HEK293T (cell line): ENCODE measurements at regions not wholly inside any gene's neighbourhood (a gene's known extent, or its start where the extent isn't known, plus 50 kb on each side); places are given as distances from the start of the nearest gene placed in this dataset.
A peak's percentile ranks its signal among the peaks of the same experiment; 100 is the strongest.

Source experiments
- CTCF ChIA-PET: fragments of 350-600 bp; formaldehyde crosslinking; extraction: SDS; loops from one replicate; lab custom pipeline; 2021; ENCODE audit warnings: antibody characterized with exemption, inconsistent platforms; lab: Yijun Ruan, JAX
- POLR2A ChIA-PET: fragments of 350-600 bp; formaldehyde crosslinking; extraction: SDS; loops from one replicate; lab custom pipeline; 2020; ENCODE audit warnings: antibody characterized with exemption, inconsistent platforms; lab: Yijun Ruan, JAX
- DNase-seq: peaks from one replicate; pipeline ENCODE4 v3.0.0; 2012; ENCODE audit warnings: mixed read lengths; ENCODE audit errors: extremely low spot score
- ARNT ChIP-seq: fragments of 450-650 bp; IDR thresholded peaks from 2 replicates; pipeline ENCODE4 v1.6.1; 2017; ENCODE audit warnings: mild to moderate bottlenecking
- BHLHE40 ChIP-seq: fragments of 450-650 bp; IDR thresholded peaks from 2 replicates; pipeline ENCODE4 v1.6.1; 2016; ENCODE audit warnings: mild to moderate bottlenecking, moderate library complexity, borderline replicate concordance
- CTBP1 ChIP-seq: fragments of 450-650 bp; IDR thresholded peaks from 2 replicates; pipeline ENCODE4 v1.6.1; 2016; ENCODE audit warnings: borderline replicate concordance
- ELF4 ChIP-seq: fragments of 450-650 bp; IDR thresholded peaks from 2 replicates; pipeline ENCODE4 v1.6.1; 2017; ENCODE audit warnings: antibody characterized with exemption
- FOXA1 ChIP-seq: fragments of 450-650 bp; IDR thresholded peaks from 2 replicates; pipeline ENCODE4 v1.6.1; 2016; ENCODE audit warnings: mild to moderate bottlenecking
- FOXK2 ChIP-seq: fragments of 450-650 bp; IDR thresholded peaks from 2 replicates; pipeline ENCODE4 v1.6.1; 2016; ENCODE audit warnings: mild to moderate bottlenecking
- FOXM1 ChIP-seq: fragments of 450-650 bp; IDR thresholded peaks from 2 replicates; pipeline ENCODE4 v1.6.1; 2017; ENCODE audit warnings: mild to moderate bottlenecking, borderline replicate concordance
- HDGF ChIP-seq: fragments of 450-650 bp; IDR thresholded peaks from 2 replicates; pipeline ENCODE4 v1.6.1; 2017; ENCODE audit warnings: antibody characterized with exemption, borderline replicate concordance
- L3MBTL2 ChIP-seq: fragments of 450-650 bp; conservative IDR thresholded peaks from 2 replicates; pipeline ENCODE4 v1.6.1; 2016; ENCODE audit warnings: mild to moderate bottlenecking
- LEF1 ChIP-seq: fragments of 450-650 bp; IDR thresholded peaks from 2 replicates; pipeline ENCODE4 v1.6.1; 2017; ENCODE audit warnings: mild to moderate bottlenecking, borderline replicate concordance
- NFRKB ChIP-seq: fragments of 450-650 bp; IDR thresholded peaks from 2 replicates; pipeline ENCODE4 v1.6.1; 2016; ENCODE audit warnings: mild to moderate bottlenecking, moderate library complexity
- PKNOX1 ChIP-seq: fragments of 450-650 bp; IDR thresholded peaks from 2 replicates; pipeline ENCODE4 v1.6.1; 2016
- SP1 ChIP-seq: fragments of 450-650 bp; IDR thresholded peaks from 2 replicates; pipeline ENCODE4 v1.6.1; 2017
- SUZ12 ChIP-seq: fragments of 450-650 bp; IDR thresholded peaks from 2 replicates; pipeline ENCODE4 v1.6.1; 2016; ENCODE audit warnings: mild to moderate bottlenecking
- TARDBP ChIP-seq: fragments of 450-650 bp; IDR thresholded peaks from 2 replicates; pipeline ENCODE4 v1.6.1; 2016
- ZNF384 ChIP-seq: fragments of 450-650 bp; IDR thresholded peaks from 2 replicates; pipeline ENCODE4 v1.6.1; 2016

GRCh38 chr18:68121308-68121707 lies 593.6 kb downstream of the TMX3 start:
- DNase-seq = peak; percentile 3
- POLR2A ChIA-PET = no interaction called here
- TF ChIP-seq FOXK2 (no peak), FOXM1 (no peak), PKNOX1 (no peak), TARDBP (no peak), SUZ12 (no peak), LEF1 (no peak), ELF4 (no peak), BHLHE40 (no peak), CTBP1 (no peak), L3MBTL2 (no peak), HDGF (no peak)
- CTCF ChIA-PET = no interaction called here

- CTCF ChIA-PET = interaction anchor here (0.6 kb wide), 1 partner anchor 13 kb away, joined by 3 read pairs; no protein-coding TSS in a partner anchor
- no peak for DNase-seq
- POLR2A ChIA-PET = no interaction called here
- TF ChIP-seq FOXA1 = no peak
- no peak for TF ChIP-seq ZNF384
- TF ChIP-seq PKNOX1 = no peak
- no peak for TF ChIP-seq LEF1
- TF ChIP-seq ELF4 = no peak
- no peak for TF ChIP-seq TARDBP
These were observed 598.5 kb upstream of the DSEL start for GRCh38 chr18:68114989-68115388.

GRCh38 chr18:68104036-68104435 lies 587.5 kb upstream of the DSEL start:
- ChIA-PET CTCF (no interaction called here), POLR2A (no interaction called here)
- DNase-seq = no peak
- no peak for TF ChIP-seq SUZ12
- no peak for TF ChIP-seq ELF4
- TF ChIP-seq HDGF = no peak
- TF ChIP-seq TARDBP = no peak
- TF ChIP-seq BHLHE40 = no peak
- no peak for TF ChIP-seq LEF1
- no peak for TF ChIP-seq ZNF384
- TF ChIP-seq FOXK2 = no peak
- TF ChIP-seq FOXA1 = no peak

- CTCF ChIA-PET = no interaction called here
- POLR2A ChIA-PET = no interaction called here
- TF ChIP-seq SP1 = no peak
- DNase-seq = no peak
These were observed 587.0 kb upstream of the DSEL start for GRCh38 chr18:68103561-68103960.

- DNase-seq = no peak
- ChIA-PET CTCF (interaction anchor here (0.7 kb wide), 1 partner anchor 13 kb away, joined by 3 read pairs; no protein-coding TSS in a partner anchor), POLR2A (no interaction called here)
- no peak for TF ChIP-seq CTBP1
- no peak for TF ChIP-seq FOXK2
- TF ChIP-seq FOXM1 = no peak
- TF ChIP-seq ARNT = no peak
- TF ChIP-seq HDGF = no peak
- no peak for TF ChIP-seq SP1
- no peak for TF ChIP-seq FOXA1
- no peak for TF ChIP-seq NFRKB
- TF ChIP-seq LEF1 = no peak
- TF ChIP-seq L3MBTL2 = no peak
- TF ChIP-seq ELF4 = no peak
- no peak for TF ChIP-seq SUZ12
These were observed 585.6 kb upstream of the DSEL start for GRCh38 chr18:68102117-68102516.

- DNase-seq = no peak
- ChIA-PET CTCF (no interaction called here), POLR2A (no interaction called here)
- TF ChIP-seq NFRKB (no peak), PKNOX1 (no peak), HDGF (no peak), ELF4 (no peak), ZNF384 (no peak), CTBP1 (no peak), ARNT (no peak), FOXM1 (no peak)
These were observed 582.1 kb upstream of the DSEL start for GRCh38 chr18:68098655-68099054.

GRCh38 chr18:68086481-68086880 lies 570.0 kb upstream of the DSEL start:
- POLR2A ChIA-PET = no interaction called here

GRCh38 chr18:68085251-68085650 lies 568.7 kb upstream of the DSEL start:
- TF ChIP-seq ARNT = no peak
- no peak for TF ChIP-seq FOXA1
- CTCF ChIA-PET = no interaction called here
- no peak for DNase-seq
- POLR2A ChIA-PET = no interaction called here

More at GRCh38 chr18:68086481-68086880, 570.0 kb upstream of the DSEL start:
- CTCF ChIA-PET = no interaction called here
- TF ChIP-seq BHLHE40 (no peak), ARNT (no peak), SP1 (no peak)
- no peak for DNase-seq
